ENCODE measurements at regions not wholly inside any gene's neighbourhood (a gene's known extent, or its start where the extent isn't known, plus 50 kb on each side); places are given as distances from the start of the nearest gene placed in this dataset.

GRCh38 chr18:46269275-46269674 is 165.1 kb downstream of the HAUS1 start:
- Histone ChIP-seq H3K27ac (no peak overlapping the region), H3K4me1 (peaks cover 29 to 41% of the 10 kb centered on the region in 2 donors), H3K9me3 (no peaks in the 10 kb centered on the region), H3K27me3 (no peaks in the 10 kb centered on the region), H3K36me3 (no peaks in the 10 kb centered on the region), H3K4me3 (no peak overlapping the region)
- in situ Hi-C loops (cut with MboI; ENCODE audit: low sequenced_read_pairs in 4 of 4) (no loop called here), intact Hi-C loops (cut with DNase I; ENCODE audit: low total_unique reads) (no loop called here)
- TF ChIP-seq CTCF (IDR thresholded peaks at IDR 0.05 in 4 of 5, conservative IDR thresholded peaks at IDR 0.05 in 1 of 5) = no peak
- TF ChIP-seq POLR2A (IDR thresholded peaks at IDR 0.05) = no peak
- DNase-seq = no peak
- no peak for ATAC-seq

- ATAC-seq = no peak
- H3K4me3 ChIP-seq = no peak overlapping the region
- no peak for DNase-seq
- H3K36me3 ChIP-seq = no peaks in the 10 kb centered on the region
- in situ Hi-C loops (cut with MboI; ENCODE audit: low sequenced_read_pairs in 4 of 4) (loop anchor here in 2 of 4 donors (10.0 kb wide), 1 partner anchor 383 kb away; the partner anchor contains the start of gene LOXHD1 (in 2 of the 2)), intact Hi-C loops (cut with DNase I; ENCODE audit: low total_unique reads) (no loop called here)
- no peaks in the 10 kb centered on the region for H3K27me3 ChIP-seq
- H3K9me3 ChIP-seq = no peaks in the 10 kb centered on the region
- H3K4me1 ChIP-seq = peaks cover 7 to 20% of the 10 kb centered on the region in 2 donors
- TF ChIP-seq POLR2A (IDR thresholded peaks at IDR 0.05) (no peak), CTCF (IDR thresholded peaks at IDR 0.05 in 4 of 5, conservative IDR thresholded peaks at IDR 0.05 in 1 of 5) (no peak)
- no peak overlapping the region for H3K27ac ChIP-seq
These were observed 167.3 kb downstream of the HAUS1 start for GRCh38 chr18:46271488-46271887.

GRCh38 chr18:46273861-46274260 is 169.7 kb downstream of the HAUS1 start:
- DNase-seq (no peak), ATAC-seq (no peak)
- Histone ChIP-seq H3K9me3 (no peaks in the 10 kb centered on the region), H3K4me1 (peaks cover 10 to 17% of the 10 kb centered on the region in 2 donors), H3K27me3 (no peaks in the 10 kb centered on the region), H3K36me3 (no peaks in the 10 kb centered on the region), H3K4me3 (no peak overlapping the region), H3K27ac (no peak overlapping the region)
- in situ Hi-C loops (cut with MboI; ENCODE audit: low sequenced_read_pairs in 4 of 4) (loop anchor here in 2 of 4 donors (10.0 kb wide), 1 partner anchor 381 kb away; the partner anchor contains the start of gene LOXHD1 (in 2 of the 2)), intact Hi-C loops (cut with DNase I; ENCODE audit: low total_unique reads) (no loop called here)
- TF ChIP-seq CTCF (IDR thresholded peaks at IDR 0.05 in 4 of 5, conservative IDR thresholded peaks at IDR 0.05 in 1 of 5) = no peak

- no peak overlapping the region for H3K4me3 ChIP-seq
- in situ Hi-C loops (cut with MboI; ENCODE audit: low sequenced_read_pairs in 4 of 4) = loop anchor here in 2 of 4 donors (10.0 kb wide), 1 partner anchor 381 kb away; the partner anchor contains the start of gene LOXHD1 (in 2 of the 2)
- no peaks in the 10 kb centered on the region for H3K27me3 ChIP-seq
- H3K9me3 ChIP-seq = no peaks in the 10 kb centered on the region
- ATAC-seq = no peak
- DNase-seq = no peak
- no peak for TF ChIP-seq CTCF (IDR thresholded peaks at IDR 0.05 in 4 of 5, conservative IDR thresholded peaks at IDR 0.05 in 1 of 5)
- TF ChIP-seq POLR2A (IDR thresholded peaks at IDR 0.05) = no peak
- no peak overlapping the region for H3K27ac ChIP-seq
- intact Hi-C loops (cut with DNase I; ENCODE audit: low total_unique reads) = no loop called here
- H3K36me3 ChIP-seq = no peaks in the 10 kb centered on the region
- peaks cover 10 to 19% of the 10 kb centered on the region in 2 donors for H3K4me1 ChIP-seq
These were observed 170.1 kb downstream of the HAUS1 start for GRCh38 chr18:46274266-46274665.

- Histone ChIP-seq H3K27ac (no peak overlapping the region), H3K4me3 (no peak overlapping the region), H3K4me1 (peaks cover 10 to 21% of the 10 kb centered on the region in 2 donors), H3K27me3 (no peaks in the 10 kb centered on the region), H3K36me3 (no peaks in the 10 kb centered on the region), H3K9me3 (no peaks in the 10 kb centered on the region)
- DNase-seq (no peak), ATAC-seq (no peak)
- in situ Hi-C loops (cut with MboI; ENCODE audit: low sequenced_read_pairs in 4 of 4) = loop anchor here (10.0 to 25.0 kb wide), 5 partner anchors 112 to 387 kb away; partner anchors contain the start of gene LOXHD1 (in 3 of the 4)
- intact Hi-C loops (cut with DNase I; ENCODE audit: low total_unique reads) = no loop called here
- TF ChIP-seq POLR2A (IDR thresholded peaks at IDR 0.05) (no peak), CTCF (IDR thresholded peaks at IDR 0.05 in 4 of 5, conservative IDR thresholded peaks at IDR 0.05 in 1 of 5) (no peak)
These were observed 171.2 kb downstream of the HAUS1 start for GRCh38 chr18:46275370-46275769.
